ENCODE measurements at regions not wholly inside any gene's neighbourhood (a gene's known extent, or its start where the extent isn't known, plus 50 kb on each side); places are given as distances from the start of the nearest gene placed in this dataset.
"Not testable (repeated sequence)": the region's sequence is repeated elsewhere in the genome, so short reads cannot be mapped to it uniquely, and the experiment has no call there.

DNA sequence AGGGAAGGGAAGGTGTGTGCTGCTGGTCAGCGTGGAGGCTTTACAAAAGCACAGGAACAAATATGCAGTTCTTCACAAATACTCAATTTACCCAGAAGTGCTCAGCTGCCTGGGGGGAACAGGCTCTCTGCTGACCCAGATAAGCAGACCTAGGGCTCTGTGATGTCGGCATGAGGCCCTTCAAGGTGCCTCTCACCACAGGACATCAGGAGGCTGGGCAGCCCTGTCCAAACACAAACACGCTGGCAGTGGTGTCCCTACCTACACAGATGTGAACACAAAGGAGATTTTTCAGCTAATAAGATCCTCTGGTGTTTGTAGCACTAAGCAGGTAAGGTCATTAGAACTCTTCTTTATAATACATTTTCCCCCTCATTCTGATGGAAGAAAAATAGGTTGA lies 243.0 kb upstream of the PROX1 start:
- DNase-seq, result no peak

DNA sequence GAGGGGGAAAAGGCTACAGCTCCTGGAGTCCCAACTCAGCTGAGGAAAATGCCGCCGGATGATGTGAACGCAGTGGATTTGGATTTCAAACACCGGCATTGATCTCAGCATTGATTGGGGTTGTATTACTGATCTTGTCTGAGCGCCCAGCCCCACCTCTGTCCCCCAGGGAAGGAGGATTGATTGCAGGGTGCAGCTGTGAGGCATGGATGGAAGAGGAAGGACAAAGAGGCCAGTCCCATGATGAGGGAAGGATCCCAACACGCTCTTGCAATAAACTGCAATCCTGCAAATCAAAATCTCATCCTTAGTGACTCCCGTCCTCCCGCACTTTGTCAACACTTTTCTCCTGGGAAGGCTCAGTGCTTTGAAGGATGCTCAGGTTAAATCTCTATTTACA lies 242.3 kb upstream of the PROX1 start:
- DNase-seq, result no peak

DNA sequence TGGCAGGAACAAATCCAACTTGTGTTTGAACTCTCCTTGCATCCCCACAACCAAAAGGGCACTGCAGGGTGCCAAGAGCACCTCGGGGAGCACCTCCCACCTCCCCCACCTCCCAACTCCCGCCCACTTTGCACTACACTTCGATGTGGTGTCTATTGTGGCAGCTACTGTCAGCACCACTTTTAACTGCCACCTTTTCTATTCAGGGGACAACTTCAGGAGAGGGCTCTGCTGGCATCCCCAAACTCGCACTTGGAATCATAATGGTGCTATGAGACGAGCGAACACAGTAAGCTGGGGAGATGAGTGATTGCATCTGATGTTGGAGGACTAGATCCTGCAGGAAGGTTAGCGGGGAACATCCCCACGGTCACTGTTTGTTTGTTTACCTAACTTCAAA lies 238.2 kb upstream of the PROX1 start:
- DNase-seq, result no peak

DNA sequence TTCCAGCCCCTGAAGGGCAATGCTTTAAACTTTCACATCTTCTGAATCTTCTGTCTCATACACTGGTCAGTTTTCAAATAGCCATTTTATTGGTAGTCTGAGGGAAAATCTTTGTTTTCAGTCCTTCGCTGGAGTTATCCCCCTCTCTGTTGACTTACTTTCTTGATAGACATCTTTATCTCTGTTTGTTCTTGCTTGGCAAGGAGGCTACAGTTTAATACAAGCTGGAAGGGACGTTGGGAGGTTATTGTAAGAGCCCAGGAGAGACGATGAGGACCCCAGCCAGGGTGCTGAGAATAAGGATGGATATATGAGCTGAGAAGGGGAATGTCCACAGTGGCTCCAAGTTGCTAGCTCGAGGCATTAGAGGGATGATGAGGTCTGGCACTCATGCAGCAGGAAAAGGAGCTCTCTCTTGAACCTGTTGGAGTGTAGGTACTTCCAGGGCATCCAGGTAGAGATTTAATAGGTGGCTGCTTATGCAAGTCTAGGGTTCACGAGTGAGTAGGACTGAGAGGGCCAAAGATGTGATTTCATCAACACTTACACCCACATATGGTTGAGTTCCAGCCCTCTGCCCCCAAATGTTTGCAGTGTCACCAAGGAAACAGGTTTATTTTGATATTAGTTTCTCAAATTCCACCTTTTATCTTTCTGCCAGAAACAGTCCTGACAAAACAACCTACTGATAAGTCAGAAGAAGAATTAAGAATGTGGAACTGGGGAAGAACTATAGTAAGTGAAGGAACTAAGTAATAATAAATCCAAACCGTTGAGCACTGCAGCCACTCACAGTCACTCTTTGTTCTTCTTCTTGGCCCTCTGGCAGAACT lies 237.3 kb upstream of the PROX1 start:
- DNase-seq, result no peak

DNA sequence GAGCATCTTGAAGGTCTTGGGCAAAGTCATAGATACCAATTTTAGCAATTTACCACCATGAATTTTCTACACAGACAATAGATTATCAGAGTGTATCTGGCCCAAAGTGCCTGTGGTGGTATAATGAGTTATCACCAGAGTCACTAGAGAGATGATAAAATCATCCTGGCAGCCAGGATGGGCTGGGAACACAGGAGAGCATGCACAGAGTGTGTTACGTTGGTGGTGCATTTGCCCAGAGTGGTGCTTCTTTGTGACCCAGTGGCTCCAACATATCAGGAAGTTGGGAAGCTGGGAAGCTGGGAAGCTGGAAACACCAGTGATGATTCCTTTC lies 236.7 kb upstream of the PROX1 start:
- DNase-seq, result no peak

DNA sequence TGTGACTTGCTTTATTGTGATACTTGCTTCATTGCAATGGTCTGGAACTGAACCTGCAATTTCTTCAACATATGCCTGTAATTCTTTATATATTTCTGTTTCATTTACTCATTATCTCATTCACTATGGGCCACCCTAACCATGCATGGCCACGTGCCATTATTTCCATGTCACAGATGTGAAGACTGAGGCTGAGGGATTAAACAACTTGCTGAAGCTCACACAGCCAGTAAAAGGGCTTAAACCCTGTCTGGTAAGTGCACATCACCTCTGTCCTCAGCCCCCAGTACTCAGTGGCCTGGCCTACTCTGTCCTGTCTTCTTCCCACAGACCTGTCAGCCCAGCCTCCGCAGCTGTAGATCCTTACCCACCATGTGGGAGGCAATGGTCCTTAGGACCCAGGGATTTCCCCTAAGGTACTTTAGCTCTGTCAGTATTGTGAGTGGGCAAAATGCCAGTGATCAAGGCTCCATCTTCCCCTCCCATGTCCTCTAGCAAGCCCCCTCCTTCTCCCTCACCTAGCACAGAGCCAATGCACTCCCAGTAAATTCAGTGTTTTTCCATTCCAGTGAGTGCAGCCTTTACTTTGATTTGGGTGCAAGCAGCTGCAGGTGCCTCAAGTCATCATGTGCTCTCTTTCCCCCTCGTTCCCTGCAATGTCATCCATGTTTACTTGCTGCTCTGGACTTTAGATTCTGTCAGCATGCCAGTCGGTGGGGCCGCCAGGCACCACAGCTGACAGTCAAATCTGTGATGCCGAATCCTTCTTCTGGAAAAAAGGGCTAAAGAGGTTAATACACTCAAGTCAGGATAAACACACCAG lies 228.2 kb upstream of the PROX1 start:
- no peak for DNase-seq

DNA sequence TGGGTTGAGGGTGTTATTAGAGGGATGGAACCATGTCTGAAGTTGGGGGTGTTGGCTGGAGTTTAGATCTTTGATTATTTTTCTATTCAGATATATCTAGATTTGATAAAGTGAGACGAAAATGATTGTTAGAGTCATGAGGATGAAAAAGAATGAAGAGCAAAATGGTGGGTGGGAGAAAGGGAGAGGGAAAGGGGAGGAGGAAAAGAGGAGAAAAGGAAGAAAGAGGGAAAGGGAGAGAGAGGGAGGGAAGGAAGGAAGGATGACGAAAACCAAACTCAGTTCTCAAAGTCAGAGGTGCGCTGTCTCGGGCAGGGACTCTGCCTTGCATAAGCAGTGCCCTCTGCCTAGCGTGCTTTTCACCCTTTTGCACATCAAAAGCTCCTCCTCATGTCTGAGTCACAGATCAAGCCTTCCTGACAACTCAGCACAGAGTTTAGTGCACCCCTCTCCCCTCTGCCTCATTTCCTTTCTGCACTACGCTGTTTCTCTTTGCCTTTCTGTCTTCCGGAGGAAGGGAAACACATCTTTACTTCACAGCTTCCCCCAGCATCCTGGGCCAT lies 225.8 kb upstream of the PROX1 start:
- DNase-seq, result peak in 3 of 4 experiments; percentile 7 to 43 (median 17)

DNA sequence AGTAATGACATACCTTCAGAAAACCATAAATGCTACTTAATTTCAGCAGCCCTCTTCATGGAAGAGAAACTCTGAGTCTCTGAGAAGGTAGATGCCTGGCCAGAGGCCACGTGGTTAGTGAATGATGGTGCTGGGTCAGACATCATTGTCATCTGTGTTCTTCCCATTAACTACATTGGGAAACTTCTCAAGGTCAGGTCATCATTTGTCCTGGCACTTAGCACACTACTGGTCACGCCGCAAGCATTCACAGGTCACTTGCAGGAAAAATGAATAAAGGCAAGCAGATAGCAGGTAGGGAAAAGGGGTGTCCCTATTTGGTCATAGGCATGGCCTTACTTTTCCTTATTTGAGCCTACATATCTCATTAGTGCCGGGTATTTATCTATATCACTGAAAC lies 220.1 kb upstream of the PROX1 start:
- DNase-seq, result no peak

DNA sequence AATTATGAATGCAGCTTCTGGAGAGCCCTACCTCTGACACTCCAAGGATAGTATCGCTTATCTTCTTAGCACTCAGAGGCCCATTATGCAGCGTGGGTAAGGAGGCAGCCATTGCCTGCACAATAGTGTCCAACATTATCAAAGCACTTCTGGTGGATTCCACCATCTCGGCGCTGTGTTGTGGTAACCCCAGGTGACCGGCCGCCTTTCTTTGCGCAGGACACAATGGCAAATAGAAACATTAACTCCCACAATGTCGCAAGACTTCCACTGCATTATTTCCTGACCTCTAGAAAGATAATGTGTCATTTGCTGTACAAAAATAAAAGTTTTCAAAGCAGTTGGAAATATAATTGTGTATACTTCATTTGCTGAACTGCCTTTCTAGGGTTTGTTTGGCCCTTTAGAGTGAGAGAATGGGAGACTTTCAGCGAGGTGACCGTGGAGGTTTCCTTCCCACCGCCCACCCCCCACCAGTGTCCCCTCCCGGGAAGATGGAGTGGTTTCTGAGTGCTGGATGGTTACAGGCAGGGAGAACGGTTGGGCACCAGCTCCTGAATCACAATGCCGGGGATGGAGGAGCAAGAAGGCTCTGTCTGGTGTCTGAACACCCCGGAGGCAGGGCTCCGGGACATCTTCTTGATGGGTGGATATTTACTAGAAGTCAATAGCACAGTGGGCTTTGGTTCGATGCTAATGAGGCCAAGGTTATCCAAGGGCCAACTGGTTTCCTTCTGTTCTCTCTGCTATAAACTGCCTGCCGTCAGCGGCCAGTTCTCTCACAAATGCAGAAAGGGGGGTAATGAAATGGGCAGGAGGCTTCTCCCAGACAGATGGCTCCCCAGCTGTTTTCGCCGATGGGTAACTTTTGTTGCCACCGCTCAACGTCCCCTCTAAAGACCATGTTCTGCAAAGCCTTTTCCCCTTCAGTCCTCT lies 215.4 kb upstream of the PROX1 start:
- no peak for DNase-seq

DNA sequence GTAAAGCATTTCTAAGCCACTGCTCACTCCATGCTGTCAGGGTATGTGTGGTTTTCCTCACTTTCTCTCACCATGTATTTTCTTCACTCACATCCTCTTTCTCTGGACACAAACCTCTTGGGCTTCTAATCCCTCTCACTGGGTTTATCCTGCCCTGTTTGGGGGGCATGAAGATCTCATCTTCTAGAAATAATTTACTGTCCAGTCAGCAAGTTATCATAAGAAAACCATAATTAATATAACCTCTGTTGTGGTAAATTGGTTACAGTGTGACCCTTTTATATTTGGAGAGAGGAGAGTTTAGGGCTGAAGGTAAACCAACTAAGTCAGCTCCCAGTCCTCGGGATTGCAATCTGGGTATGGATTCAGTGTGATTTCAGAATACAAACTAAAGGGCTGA lies 213.8 kb upstream of the PROX1 start:
- no peak for DNase-seq

DNA sequence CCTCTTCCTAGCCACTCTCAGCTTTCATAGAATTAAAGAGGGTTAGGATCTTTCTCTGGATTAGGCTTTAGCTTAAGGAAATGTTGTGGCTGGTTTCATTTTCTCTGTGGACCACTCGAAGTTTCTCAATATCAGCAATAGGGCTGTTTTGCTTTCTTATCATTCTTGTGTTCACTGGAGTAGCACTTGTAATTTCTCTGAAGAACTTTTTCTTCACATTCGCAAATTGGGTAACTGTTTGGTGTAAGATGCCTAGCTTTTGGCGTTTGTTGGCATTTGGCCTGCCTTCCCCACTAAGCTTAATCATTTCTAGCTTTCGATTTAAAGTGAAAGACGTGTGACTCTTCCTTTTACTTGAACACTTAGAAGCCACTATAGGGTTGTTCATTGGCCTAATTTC lies 210.8 kb upstream of the PROX1 start:
- DNase-seq, result no peak

DNA sequence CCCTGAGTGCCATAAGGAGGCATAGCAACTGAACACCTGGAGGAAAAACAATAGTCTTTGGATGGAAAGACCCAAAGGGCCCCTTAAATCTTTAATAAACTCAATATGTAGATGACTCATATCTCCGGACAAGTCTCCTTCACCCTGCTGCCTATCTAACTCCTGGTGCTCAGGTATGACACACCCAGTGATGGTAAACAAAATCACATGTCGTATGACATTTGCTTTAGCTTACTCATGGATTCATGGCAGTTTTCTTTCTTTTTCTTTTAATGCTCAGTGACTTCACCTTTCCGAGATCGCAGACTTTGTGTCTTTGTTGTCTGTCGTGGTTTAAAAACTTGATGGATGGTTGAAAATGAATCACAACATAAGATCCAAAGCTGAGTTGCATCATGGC lies 208.5 kb upstream of the PROX1 start:
- DNase-seq, result no peak

DNA sequence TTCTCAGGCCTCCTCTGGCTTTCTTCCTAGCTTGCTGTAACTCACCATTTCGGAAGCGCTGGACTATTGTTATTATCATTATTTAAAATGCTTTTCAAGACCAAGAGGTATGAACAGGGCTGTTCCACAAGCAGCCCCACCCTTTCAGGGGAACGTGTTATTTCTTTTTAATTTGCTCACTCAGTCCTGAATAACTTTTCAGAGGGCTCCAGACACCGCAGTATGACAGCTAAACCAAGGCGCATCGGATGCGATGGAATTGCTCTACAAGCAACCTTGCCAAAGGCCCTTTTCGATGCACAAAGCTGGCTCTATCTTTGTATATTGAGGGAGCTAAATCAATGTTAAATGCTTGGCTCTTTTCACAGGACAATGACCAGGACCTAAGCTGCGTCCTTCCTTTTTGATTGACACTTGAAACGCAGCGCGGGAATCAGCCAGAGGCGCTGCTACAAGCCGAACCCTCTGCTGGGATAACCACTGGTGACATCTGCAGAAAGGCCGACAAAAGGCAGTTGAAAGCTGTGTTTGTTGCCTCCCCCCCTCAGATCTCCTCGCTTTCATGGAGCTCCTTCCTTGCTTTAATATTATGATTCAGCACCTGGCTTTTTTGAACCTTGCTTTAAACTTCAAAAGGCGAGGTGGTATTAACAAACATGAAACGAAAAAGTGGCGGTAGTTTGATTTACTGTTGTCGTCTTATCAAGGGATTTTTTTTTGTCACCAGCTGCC lies 204.7 kb upstream of the PROX1 start:
- no peak for DNase-seq

DNA sequence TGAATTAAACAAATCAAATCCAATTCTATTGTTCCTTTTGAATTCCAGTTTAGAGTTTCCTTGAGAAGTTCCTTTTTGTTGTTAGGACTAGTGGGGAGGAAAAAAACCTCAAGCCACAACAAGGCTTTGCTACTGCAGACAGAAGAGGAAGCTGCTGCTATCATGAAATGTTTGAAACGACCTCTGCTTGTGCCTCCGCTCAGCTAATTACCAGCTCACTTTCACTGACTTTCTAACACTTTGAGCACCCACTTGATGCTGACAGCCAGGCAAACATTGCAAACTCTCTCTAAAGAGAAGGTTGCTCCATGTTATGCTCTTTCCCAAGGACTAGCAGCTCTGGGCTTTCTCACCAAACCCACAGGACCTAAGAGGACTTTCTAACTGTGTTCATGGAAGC lies 203.9 kb upstream of the PROX1 start:
- no peak for DNase-seq

DNA sequence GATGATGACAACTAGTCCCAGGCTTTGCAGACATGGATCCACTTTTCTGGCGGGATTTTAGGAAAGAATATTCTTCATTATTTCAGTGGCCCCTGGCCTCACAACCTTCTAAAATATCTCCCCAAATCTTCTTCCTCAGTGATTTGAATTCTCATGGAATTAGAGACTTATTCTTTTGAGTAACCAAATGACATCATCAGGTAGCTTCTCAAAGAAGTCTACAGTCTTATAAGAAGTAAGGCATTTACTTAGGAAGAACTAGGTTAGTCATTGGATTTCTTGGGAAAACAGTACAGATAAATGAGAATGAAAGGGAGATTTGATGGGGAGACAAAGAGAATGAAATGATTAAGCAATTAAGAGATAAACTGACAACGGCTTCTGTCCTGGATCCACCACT lies 201.1 kb upstream of the PROX1 start:
- no peak for DNase-seq

DNA sequence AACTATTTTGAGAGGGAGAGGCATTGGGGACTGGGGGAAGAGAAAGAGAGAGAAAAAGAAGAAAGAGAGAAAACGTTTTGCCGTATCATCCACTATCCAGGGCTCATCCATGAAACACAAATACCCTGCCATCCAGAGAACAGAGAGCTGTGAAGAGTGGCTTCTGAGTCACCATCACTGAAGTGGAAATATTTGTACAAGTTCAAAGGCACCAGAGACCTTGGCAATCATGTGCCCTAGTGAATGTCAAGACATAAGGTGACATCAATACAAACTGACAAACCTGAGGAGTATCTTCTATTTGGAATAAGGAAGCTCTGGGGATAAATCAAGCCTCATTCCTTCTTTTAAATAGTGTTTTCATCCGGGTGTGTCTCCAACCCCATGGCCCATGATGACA lies 197.2 kb upstream of the PROX1 start:
- DNase-seq, result no peak

DNA sequence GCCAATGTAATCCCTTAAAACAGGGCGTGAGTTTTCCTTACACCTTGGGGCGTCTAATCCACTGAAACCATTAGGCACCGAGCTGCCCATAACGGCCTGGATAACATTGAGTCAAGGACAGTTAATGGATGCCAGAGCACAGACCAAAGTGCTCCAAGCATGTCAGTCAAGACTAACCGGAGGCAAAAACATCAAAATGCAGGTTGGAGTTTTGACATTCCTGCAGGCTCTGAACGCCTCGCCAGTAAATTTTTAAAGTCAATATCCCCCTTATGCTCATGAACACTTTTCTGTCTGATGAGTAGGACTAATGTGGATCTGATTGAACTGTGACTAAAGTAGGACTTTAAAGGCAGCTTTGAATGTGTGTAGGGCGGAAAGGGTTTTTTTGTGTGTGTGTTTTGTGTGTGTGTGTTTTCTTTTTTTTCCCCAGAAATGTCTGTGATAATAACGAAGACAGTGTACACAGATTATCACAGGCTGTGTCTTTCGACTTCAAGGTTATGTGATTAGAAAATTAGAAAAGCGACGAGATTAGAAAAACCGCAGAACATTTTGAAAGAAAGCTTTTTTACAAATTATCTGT lies 194.2 kb upstream of the PROX1 start:
- no peak for DNase-seq

DNA sequence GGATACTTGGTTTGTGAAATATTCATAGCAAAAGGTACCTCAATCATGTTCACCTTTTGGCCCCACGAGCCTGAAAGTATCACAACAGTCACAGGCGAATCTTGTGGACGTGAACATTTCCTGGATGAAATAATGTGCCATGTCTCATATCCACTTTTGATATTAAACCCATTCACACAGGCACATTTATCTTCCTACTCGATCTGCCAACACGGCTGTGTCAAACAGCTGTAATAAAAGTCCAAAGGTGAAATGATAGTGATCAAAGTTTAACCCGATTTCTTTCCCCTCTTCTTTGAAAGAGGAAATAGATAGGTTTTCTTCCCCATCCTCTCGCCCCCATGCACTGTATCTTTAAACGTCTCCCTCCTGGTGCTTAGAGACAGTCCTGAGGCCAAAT lies 191.2 kb upstream of the PROX1 start:
- no peak for DNase-seq

DNA sequence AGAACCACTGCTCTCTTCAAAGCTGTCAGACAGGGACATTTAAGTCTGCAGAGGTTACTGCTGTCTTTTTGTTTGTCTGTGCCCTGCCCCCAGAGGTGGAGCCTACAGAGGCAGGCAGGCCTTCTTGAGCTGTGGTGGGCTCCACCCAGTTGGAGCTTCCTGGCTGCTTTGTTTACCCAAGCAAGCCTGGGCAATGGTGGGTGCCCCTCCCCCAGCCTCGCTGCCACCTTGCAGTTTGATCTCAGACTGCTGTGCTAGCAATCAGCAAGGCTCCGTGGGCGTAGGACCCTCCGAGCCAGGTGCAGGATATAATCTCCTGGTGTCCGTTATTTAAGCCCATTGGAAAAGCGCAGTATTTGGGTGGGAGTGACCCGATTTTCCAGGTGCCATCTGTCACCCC lies 179.5 kb upstream of the PROX1 start:
- not testable (repeated sequence) for DNase-seq

DNA sequence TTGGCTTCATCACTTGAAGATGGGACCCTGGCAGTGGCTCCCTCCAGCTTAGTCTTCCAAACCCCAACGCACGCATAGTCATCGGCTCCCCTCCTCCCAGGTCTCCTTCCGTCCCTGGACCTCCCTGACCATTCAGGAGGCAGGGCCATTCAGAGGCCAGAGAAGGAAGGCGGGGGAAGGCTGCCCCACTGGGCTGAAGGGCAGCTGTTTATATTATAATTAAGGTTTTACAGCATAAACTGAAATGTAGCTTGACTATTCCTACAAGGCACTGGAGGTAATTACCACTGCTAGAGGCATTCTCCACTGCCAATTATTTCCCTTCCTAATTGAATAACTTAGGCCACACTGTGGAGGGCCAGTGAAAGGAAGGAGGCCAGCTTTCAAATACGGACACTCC lies 170.6 kb upstream of the PROX1 start:
- no peak for DNase-seq

DNA sequence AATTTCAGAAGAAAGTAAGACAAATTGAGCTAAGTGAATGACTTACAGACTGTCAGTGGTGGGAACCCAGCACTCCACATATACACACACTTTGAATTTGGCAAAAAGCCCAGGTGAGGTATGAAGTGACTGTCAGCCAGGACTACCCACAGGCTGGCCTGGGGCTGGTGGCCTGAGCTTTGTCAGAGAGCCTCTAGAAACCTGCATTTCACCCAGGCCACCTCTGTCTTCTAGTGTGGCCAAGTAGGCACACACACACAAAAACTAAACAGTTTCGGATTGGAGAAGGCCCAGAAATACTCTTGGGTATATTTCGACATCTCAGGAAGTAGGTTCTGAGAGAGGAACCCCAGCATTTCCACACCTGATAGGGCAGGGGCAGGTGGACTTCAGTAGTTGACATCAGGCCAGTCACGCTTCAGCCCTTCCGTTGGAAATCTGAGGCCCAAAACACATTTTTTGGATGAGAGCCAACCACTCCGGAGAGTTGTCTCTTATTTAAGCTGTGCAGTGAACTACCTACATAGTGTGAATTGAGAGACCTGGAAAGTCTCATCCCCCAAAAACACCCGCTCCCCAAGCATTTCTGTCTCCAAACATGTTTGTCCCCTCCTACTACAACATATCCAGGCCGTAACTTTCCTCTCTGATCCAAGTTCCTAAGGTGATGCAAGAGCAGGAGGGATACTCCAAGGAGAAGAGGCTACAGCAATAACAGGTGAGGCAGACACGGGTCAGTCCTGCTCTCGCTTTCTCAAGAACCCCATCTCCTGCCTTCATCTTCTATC lies 167.2 kb upstream of the PROX1 start:
- DNase-seq, result no peak

All from activated naive CD4-positive, alpha-beta T cell (primary cell).